ENCODE measurements at regions not wholly inside any gene's neighbourhood (a gene's known extent, or its start where the extent isn't known, plus 50 kb on each side); places are given as distances from the start of the nearest gene placed in this dataset.

DNA sequence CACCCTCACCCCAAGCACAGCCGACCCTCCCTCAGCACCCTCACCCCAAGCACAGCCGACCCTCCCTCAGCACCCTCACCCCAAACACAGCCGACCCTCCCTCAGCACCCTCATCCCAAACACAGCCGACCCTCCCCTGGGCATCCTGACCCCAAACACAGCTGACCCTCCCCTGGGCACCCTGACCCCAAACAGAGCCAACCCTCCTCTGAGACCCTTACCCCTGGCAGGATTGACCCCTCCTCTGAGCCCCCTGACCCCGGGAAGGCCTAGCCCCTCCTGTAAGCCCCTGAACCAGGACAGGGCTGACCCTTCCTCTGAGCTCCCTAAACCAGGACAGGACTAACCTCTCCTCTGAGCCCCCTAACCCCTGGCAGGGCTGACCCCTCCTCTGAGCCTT, 84.4 kb upstream of the RAB6C start:
- no peak overlapping the region for H3K4me3 ChIP-seq (ENCODE audit: low read length)
- Mint-ChIP-seq H3K27ac (no peak overlapping the region), H3K36me3 (ENCODE audit: low read depth) (no peaks in the 10 kb centered on the region), H3K9me3 (no peaks in the 10 kb centered on the region), H3K4me3 (no peak overlapping the region), H3K4me1 (ENCODE audit: low read depth) (no peaks in the 10 kb centered on the region), H3K27me3 (peaks cover 27% of the 10 kb centered on the region)
- DNase-seq (no peak), ATAC-seq (ENCODE audit: poor library complexity) (no peak)
- no peak for TF ChIP-seq CTCF (IDR thresholded peaks at IDR 0.05)
- no peak overlapping the region for H3K27ac ChIP-seq (ENCODE audit: low read depth in 1 of 2, low read length in 2 of 2)
- CTCF ChIA-PET: no interaction called here
- intact Hi-C loops (cut with DNase I, micrococcal nuclease): no loop called here
- H3K4me1 ChIP-seq (ENCODE audit: insufficient read depth, low read length): no peaks in the 10 kb centered on the region
- POLR2A ChIA-PET: no interaction called here
- H3K9me3 ChIP-seq (ENCODE audit: control insufficient read depth in 1 of 2, insufficient read depth in 1 of 2, low read length in 2 of 2): peaks cover 0 to 9% of the 10 kb centered on the region in 2 experiments
- H3K36me3 ChIP-seq (ENCODE audit: insufficient read depth, low read length): no peaks in the 10 kb centered on the region
- peaks cover 5 to 12% of the 10 kb centered on the region in 2 experiments for H3K27me3 ChIP-seq (ENCODE audit: control insufficient read depth in 1 of 2, insufficient read depth in 2 of 2, low read length in 2 of 2)

DNA sequence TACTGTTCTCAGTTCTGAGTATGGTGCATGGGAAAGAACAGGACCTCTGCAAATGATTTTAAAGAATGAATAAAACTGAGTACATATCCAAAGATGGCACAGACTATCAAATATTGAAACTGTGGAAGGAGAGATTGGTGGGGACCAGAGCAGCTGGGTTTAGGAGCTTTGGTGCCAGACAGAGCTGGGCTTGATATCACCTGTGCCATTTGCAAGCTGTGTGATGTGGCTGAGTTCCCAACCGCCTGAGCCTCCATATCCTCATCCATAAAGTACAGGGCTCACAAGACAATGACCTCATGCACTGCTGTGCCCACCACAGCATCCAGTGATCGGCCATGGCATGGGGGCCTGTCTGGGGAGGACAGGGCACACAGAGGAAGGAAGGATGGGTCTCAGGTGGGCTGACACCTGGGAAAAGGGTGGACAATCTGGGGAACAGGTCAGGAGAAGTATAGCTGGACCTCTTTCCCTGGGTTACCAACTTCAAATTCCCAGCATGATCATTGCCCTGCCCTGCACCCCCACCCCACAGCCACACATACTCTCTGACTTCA, 83.9 kb upstream of the RAB6C start:
- H3K9me3 Mint-ChIP-seq: no peaks in the 10 kb centered on the region
- H3K36me3 ChIP-seq (ENCODE audit: insufficient read depth, low read length): no peaks in the 10 kb centered on the region
- no peak overlapping the region for H3K27ac ChIP-seq (ENCODE audit: low read depth in 1 of 2, low read length in 2 of 2)
- no peak for ATAC-seq (ENCODE audit: poor library complexity)
- H3K27ac Mint-ChIP-seq: no peak overlapping the region
- ChIA-PET POLR2A (no interaction called here), CTCF (no interaction called here)
- no peaks in the 10 kb centered on the region for H3K4me1 ChIP-seq (ENCODE audit: insufficient read depth, low read length)
- TF ChIP-seq CTCF (IDR thresholded peaks at IDR 0.05): no peak
- no peaks in the 10 kb centered on the region for H3K36me3 Mint-ChIP-seq (ENCODE audit: low read depth)
- H3K9me3 ChIP-seq (ENCODE audit: control insufficient read depth in 1 of 2, insufficient read depth in 1 of 2, low read length in 2 of 2): peaks cover 0 to 9% of the 10 kb centered on the region in 2 experiments
- no peak for DNase-seq
- peaks cover 5 to 12% of the 10 kb centered on the region in 2 experiments for H3K27me3 ChIP-seq (ENCODE audit: control insufficient read depth in 1 of 2, insufficient read depth in 2 of 2, low read length in 2 of 2)
- intact Hi-C loops (cut with DNase I, micrococcal nuclease): no loop called here
- H3K4me3 ChIP-seq (ENCODE audit: low read length): no peak overlapping the region
- no peak overlapping the region for H3K4me3 Mint-ChIP-seq
- H3K4me1 Mint-ChIP-seq (ENCODE audit: low read depth): no peaks in the 10 kb centered on the region
- peaks cover 27% of the 10 kb centered on the region for H3K27me3 Mint-ChIP-seq

GRCh38 chr2:129896226-129897100, 83.0 kb upstream of the RAB6C start:
- no peak for ATAC-seq (ENCODE audit: poor library complexity)
- no peaks in the 10 kb centered on the region for H3K36me3 Mint-ChIP-seq (ENCODE audit: low read depth)
- ChIA-PET CTCF (no interaction called here), POLR2A (no interaction called here)
- peak in 1 of 14 experiments; percentile 2 for DNase-seq
- no peak overlapping the region for H3K27ac ChIP-seq (ENCODE audit: low read depth in 1 of 2, low read length in 2 of 2)
- H3K27me3 Mint-ChIP-seq: peaks cover 27% of the 10 kb centered on the region
- no peaks in the 10 kb centered on the region for H3K9me3 Mint-ChIP-seq
- peaks cover 0 to 9% of the 10 kb centered on the region in 2 experiments for H3K9me3 ChIP-seq (ENCODE audit: control insufficient read depth in 1 of 2, insufficient read depth in 1 of 2, low read length in 2 of 2)
- no peak overlapping the region for H3K4me3 ChIP-seq (ENCODE audit: low read length)
- no peaks in the 10 kb centered on the region for H3K4me1 ChIP-seq (ENCODE audit: insufficient read depth, low read length)
- no peak overlapping the region for H3K27ac Mint-ChIP-seq
- intact Hi-C loops (cut with DNase I, micrococcal nuclease): no loop called here
- no peaks in the 10 kb centered on the region for H3K4me1 Mint-ChIP-seq (ENCODE audit: low read depth)
- H3K4me3 Mint-ChIP-seq: no peak overlapping the region
- TF ChIP-seq CTCF (IDR thresholded peaks at IDR 0.05): no peak
- peaks cover 5 to 12% of the 10 kb centered on the region in 2 experiments for H3K27me3 ChIP-seq (ENCODE audit: control insufficient read depth in 1 of 2, insufficient read depth in 2 of 2, low read length in 2 of 2)
- H3K36me3 ChIP-seq (ENCODE audit: insufficient read depth, low read length): no peaks in the 10 kb centered on the region

Data from CD4-positive, alpha-beta T cell (primary cell).